Endothelial cell of umbilical vein (primary cell): ENCODE measurements at regions not wholly inside any gene's neighbourhood (a gene's known extent, or its start where the extent isn't known, plus 50 kb on each side); places are given as distances from the start of the nearest gene placed in this dataset.

Experiments
- BruUV-seq: library from RNA; stranded (reverse); fragments of 400-500 nt; replicated peaks from 2 replicates; lab custom pipeline; 2021; lab: Mats Ljungman, UMichigan
- CTCF ChIA-PET: fragments of 300-600, 350-600 bp; sonication (Branson Sonifier 250); formaldehyde crosslinking; loops from one replicate; lab custom pipeline; 2021; ENCODE audit warnings: antibody characterized with exemption, inconsistent platforms; lab: Charles Lee
- POLR2A ChIA-PET: fragments of 300-600, 350-600 bp; sonication (Branson Sonifier 250); formaldehyde crosslinking; loops from one replicate; lab custom pipeline; 2021; ENCODE audit warnings: antibody characterized with exemption, inconsistent platforms; lab: Charles Lee
- DNase-seq: peaks from one replicate; pipeline ENCODE4 v3.0.0-alpha.2; 2011; ENCODE audit warnings: low read depth, low spot score
- FAIRE-seq: peaks from 2 replicates; lab custom pipeline; 2011; peaks lifted over from hg19 to GRCh38; lab: Jason Lieb, UNC
- H2AFZ ChIP-seq: 2 replicates; pipeline ENCODE4 v1.6.0; 2012; ENCODE audit warnings: low read depth, low read length, control low read depth, inconsistent platforms
- H3K27ac ChIP-seq: 2 replicates; pipeline ENCODE4 v1.5.1; 2011; ENCODE audit warnings: low read depth, mild to moderate bottlenecking, control low read depth, low read length, moderate library complexity; ENCODE audit not compliant: insufficient read depth
- H3K27me3 ChIP-seq, 2 experiments: 2 replicates each; pipeline versions ENCODE4 v1.6.0 to v1.6.1; 2011; ENCODE audit warnings: low read length in 2 of 2, mixed read lengths in 1 of 2; ENCODE audit not compliant: control insufficient read depth in 2 of 2, insufficient read depth in 2 of 2
- H3K36me3 ChIP-seq, 2 experiments: 2 replicates in 1 of 2; 3 replicates in 1 of 2; pipeline ENCODE4 v1.5.1; 2011; ENCODE audit warnings: low read length in 2 of 2, mild to moderate bottlenecking in 1 of 2, moderate library complexity in 1 of 2; ENCODE audit not compliant: control insufficient read depth in 2 of 2, insufficient read depth in 2 of 2; ENCODE audit errors: extremely low read depth in 1 of 2
- H3K4me1 ChIP-seq: 3 replicates; pipeline ENCODE4 v1.5.1; 2011; ENCODE audit warnings: mild to moderate bottlenecking, low read length; ENCODE audit not compliant: control insufficient read depth, insufficient read depth; ENCODE audit errors: extremely low read depth
- H3K4me2 ChIP-seq: 2 replicates; pipeline ENCODE4 v1.6.1; 2011; ENCODE audit warnings: low read length, control low read depth, mixed read lengths; ENCODE audit not compliant: insufficient read depth
- H3K4me3 ChIP-seq, 3 experiments: fragments of 200-600 bp in 1 of 3; sonication (generic), shearing (Covaris generic) in 1 of 3; replicated peaks in 1 of 3; 2 replicates each; pipeline ENCODE4 v1.5.1; 2011 to 2016; ENCODE audit warnings: control low read depth in 3 of 3, low read length in 3 of 3, mild to moderate bottlenecking in 2 of 3, inconsistent platforms in 1 of 3, low read depth in 1 of 3, moderate library complexity in 1 of 3; ENCODE audit not compliant: insufficient read depth in 1 of 3
- H3K79me2 ChIP-seq: 2 replicates; pipeline ENCODE4 v1.6.0; 2012; ENCODE audit warnings: low read length, inconsistent platforms; ENCODE audit not compliant: control insufficient read depth, insufficient read depth
- H3K9ac ChIP-seq: replicated peaks from 2 replicates; pipeline ENCODE3; 2011; ENCODE audit warnings: low read length, control low read depth; ENCODE audit not compliant: insufficient read depth; ENCODE audit errors: extremely low read depth
- H3K9me1 ChIP-seq: replicated peaks from 3 replicates; pipeline ENCODE4 v1.6.0; 2011; ENCODE audit warnings: mild to moderate bottlenecking, low read length; ENCODE audit not compliant: control insufficient read depth, insufficient read depth; ENCODE audit errors: extremely low read depth
- H3K9me3 ChIP-seq: replicated peaks from 2 replicates; pipeline ENCODE4 v1.5.1; 2012; ENCODE audit warnings: low read length, inconsistent platforms; ENCODE audit not compliant: control insufficient read depth, insufficient read depth
- H4K20me1 ChIP-seq: replicated peaks from 2 replicates; pipeline ENCODE3; 2011; ENCODE audit warnings: mild to moderate bottlenecking, low read length; ENCODE audit not compliant: control insufficient read depth, insufficient read depth; ENCODE audit errors: extremely low read depth
- CTCF ChIP-seq, 2 donors: IDR thresholded peaks; 1 replicate in 1 of 2; 2 replicates in 1 of 2; pipeline ENCODE4 v1.5.1; 2011; ENCODE audit warnings: low read length in 2 of 2, mild to moderate bottlenecking in 2 of 2, moderate library complexity in 2 of 2, control low read depth in 1 of 2, inconsistent platforms in 1 of 2, low read depth in 1 of 2; ENCODE audit not compliant: insufficient read depth in 1 of 2; ENCODE audit errors: extremely low read depth in 1 of 2
- EZH2 ChIP-seq: IDR thresholded peaks from 2 replicates; pipeline ENCODE4 v1.6.1; 2012; ENCODE audit warnings: borderline replicate concordance, low read depth, mild to moderate bottlenecking, moderate library complexity, low read length, inconsistent platforms; ENCODE audit not compliant: severe bottlenecking
- FOS ChIP-seq: IDR thresholded peaks from 2 replicates; pipeline ENCODE4 v1.6.1; 2011; ENCODE audit warnings: mild to moderate bottlenecking, low read length, moderate library complexity, borderline replicate concordance; ENCODE audit not compliant: insufficient read depth
- JUN ChIP-seq: IDR thresholded peaks from 2 replicates; pipeline ENCODE4 v1.6.1; 2011; ENCODE audit warnings: borderline replicate concordance, low read depth; ENCODE audit not compliant: insufficient read length, insufficient read depth
- MYC ChIP-seq: IDR thresholded peaks from one replicate; pipeline ENCODE4 v1.6.1; 2011; ENCODE audit warnings: mild to moderate bottlenecking, low read depth, low read length
- dilution Hi-C: fragments of 300-500 bp; cut with MboI; formaldehyde crosslinking; loops from one replicate; pipeline ENCODE4 v1.15.0; 2019; ENCODE audit warnings: low sequenced_read_pairs; ENCODE audit not compliant: extremely low pct_ligation_motif_present
- intact Hi-C: fragments of 100-400 bp; cut with micrococcal nuclease; formaldehyde crosslinking; loops from one replicate; pipeline ENCODE4 v1.10.0; 2022

DNA sequence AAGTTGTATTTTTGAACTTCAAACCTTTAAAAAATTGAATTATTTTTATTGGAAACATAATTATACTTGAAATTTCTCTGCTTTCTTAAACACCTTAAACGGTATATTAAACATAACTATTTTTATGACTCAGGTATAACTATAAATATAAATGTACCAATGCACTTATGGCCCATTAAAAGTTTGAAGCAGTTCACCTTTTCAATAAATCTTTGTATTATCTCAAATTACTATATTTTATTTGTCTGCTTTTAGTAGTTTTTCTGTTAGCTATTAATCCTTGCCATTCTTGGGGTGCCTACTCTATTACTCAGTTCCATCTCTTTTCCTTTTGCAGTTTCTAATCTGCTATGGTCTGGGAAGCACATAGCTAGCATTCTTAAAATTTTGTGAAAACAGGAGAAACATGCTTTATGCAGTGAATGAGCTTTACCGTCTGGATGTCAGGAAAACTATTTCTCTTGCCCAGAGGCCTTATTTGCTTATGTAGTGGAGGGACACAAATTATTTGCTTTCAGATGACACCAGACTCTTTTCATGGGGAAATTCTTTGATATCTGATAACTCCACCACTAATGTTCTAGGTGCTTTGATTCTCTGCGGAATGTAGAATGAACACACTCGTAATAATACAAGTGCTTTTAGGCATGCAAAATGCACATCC, 378.9 kb upstream of the CITED2 start:
- CTCF ChIA-PET: interaction anchor here (1.2 to 1.4 kb wide), 2 partner anchors 9 to 384 kb away, joined by 3 to 5 read pairs; no protein-coding TSS in a partner anchor

More for the DNA sequence above, 378.9 kb upstream of the CITED2 start:
- POLR2A ChIA-PET: interaction anchor here (0.8 to 1.3 kb wide), 3 partner anchors 11 to 384 kb away, joined by 4 read pairs; partner anchors contain the start of gene CITED2
- Histone ChIP-seq H3K9me3 (no peaks in the 10 kb centered on the region), H3K27me3 (no peaks in the 10 kb centered on the region), H3K9me1 (no peaks in the 10 kb centered on the region), H2AFZ (peak overlapping the region; percentile 53), H3K4me1 (peaks cover 3% of the 10 kb centered on the region), H3K9ac (no peak overlapping the region), H3K36me3 (no peaks in the 10 kb centered on the region), H3K79me2 (no peaks in the 10 kb centered on the region), H4K20me1 (no peaks in the 10 kb centered on the region), H3K4me3 (no peak overlapping the region), H3K27ac (no peak overlapping the region), H3K4me2 (no peak overlapping the region)
- BruUV-seq: no TSS peak
- no peak for FAIRE-seq
- intact Hi-C loops: no loop called here
- dilution Hi-C loops: no loop called here
- TF ChIP-seq MYC (no peak), FOS (no peak), EZH2 (no peak), JUN (no peak), CTCF (IDR thresholded peaks at IDR 0.05; ENCODE audit: extremely low read depth in 1 of 2, insufficient read depth in 1 of 2, low read depth in 1 of 2, low read length in 2 of 2) (no peak)
- DNase-seq: no peak
